CD4-positive, alpha-beta T cell treated with Interleukin-12 subunit alpha and Interleukin-12 subunit beta, for 1 hour (primary cell): ENCODE measurements at regions not wholly inside any gene's neighbourhood (a gene's known extent, or its start where the extent isn't known, plus 50 kb on each side); places are given as distances from the start of the nearest gene placed in this dataset.
"Not testable (repeated sequence)": the region's sequence is repeated elsewhere in the genome, so short reads cannot be mapped to it uniquely, and the experiment has no call there.

ENCODE experiments used
- DNase-seq: peaks from one replicate; pipeline ENCODE4 v3.0.0-alpha.2; 2020

DNA sequence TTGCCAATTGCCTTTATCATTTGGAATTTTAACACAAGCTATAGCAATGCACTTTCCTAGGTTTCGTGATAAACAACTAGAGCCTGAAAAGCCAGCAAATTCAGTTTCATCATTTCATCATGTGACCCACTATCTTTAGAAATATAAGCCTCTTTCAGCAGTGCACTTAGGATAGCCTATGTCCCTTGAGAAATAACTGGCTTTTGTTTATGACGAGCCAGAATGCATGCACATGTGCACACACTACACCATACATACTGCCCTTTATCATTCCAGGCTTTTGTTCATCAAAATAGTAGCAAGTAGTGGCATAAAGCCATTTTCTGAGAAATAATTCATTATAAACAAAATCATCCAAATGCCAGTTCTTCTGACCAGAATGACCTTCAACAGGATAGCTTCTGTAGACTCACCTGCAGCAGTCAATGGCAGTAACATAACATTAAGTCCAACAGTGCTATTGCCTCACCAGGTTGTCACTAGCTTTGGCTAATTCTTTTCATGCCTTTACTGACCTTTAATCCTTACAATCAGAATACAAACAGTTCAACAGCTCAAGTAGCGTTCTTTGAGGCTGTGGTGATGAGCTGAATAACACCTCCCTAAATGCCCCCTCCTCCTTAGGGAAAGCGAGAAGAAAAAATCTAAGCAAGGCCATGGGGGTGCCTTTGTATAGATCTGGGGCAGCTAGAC, 132.3 kb upstream of the SMARCA2 start:
- DNase-seq = no peak

- no peak for DNase-seq
Measured at GRCh38 chr9:1890201-1890600, 124.9 kb upstream of the SMARCA2 start.

GRCh38 chr9:1890816-1891215, 124.3 kb upstream of the SMARCA2 start:
- no peak for DNase-seq

DNA sequence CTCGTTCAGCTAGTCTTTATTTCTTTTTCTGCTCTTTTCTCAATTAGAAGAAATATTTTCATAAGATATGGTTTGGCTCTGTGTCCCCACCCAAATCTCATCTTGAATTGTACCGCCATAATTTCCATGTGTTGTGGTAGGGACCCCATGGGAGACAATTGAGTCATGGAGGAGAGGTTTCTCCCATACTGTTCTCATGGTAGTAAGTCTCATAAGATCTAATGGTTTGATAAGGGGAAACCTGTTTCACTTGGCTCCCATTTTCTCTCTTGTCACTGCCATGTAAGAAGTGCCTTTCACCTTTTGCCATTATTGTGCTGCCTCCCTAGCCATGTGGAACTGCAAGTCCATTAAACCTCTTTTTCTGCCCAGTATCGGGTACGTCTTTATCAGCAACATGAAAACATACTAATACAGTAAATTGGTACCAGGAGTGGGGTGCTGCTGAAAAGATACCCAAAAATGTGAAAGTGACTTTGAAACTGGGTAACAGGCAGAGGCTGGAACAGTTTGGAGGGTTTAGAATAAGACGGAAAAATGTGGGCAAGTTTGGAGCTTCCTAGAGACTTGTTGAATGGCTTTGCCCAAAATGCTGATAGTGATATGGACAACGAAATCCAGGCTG, 112.0 kb upstream of the SMARCA2 start:
- DNase-seq = not testable (repeated sequence)

GRCh38 chr9:1907465-1907864, 107.7 kb upstream of the SMARCA2 start:
- no peak for DNase-seq

DNA sequence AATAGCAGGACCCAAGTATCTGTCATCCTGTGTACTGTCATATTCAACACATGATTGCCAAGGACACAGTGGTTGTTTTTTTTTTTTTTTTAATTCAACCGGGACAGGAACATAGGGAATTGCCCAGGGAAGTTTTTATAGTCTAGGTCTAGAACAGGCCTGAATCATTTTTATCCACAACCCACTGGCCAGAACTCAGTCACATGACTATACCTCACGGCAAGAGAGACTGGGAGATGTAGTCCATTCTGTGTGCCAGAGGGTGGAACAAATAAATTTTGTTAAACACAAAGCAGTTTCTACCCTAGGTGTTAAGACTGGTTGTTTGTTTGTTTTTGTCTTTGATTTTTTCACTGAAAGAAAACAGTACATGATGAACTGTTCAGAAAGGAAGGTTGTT, 105.8 kb upstream of the SMARCA2 start:
- DNase-seq = no peak

GRCh38 chr9:1910269-1910811, 104.8 kb upstream of the SMARCA2 start:
- DNase-seq = no peak

- DNase-seq = no peak
Measured at GRCh38 chr9:1913631-1914330, 101.4 kb upstream of the SMARCA2 start.

GRCh38 chr9:1916095-1916494, 99.1 kb upstream of the SMARCA2 start:
- DNase-seq = no peak

DNA sequence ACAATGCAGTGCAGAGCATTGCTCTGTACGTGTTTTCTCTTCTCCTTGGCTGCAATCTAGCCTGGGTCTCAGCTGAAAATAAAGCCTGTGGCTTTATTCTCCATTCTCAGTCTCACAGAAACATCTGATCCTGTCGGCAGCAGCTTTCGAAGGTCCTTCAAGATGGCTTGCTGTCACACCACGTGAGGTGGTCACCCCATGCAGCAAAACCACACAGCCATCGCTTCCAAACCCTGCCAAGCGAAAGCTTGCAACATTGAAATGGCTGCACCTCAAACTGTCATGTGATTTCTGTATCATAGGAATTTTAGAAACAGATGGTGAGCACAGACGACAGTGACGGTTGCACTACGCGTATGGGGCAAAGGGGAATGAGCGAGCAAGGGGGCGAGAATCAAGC, 98.5 kb upstream of the SMARCA2 start:
- no peak for DNase-seq

DNA sequence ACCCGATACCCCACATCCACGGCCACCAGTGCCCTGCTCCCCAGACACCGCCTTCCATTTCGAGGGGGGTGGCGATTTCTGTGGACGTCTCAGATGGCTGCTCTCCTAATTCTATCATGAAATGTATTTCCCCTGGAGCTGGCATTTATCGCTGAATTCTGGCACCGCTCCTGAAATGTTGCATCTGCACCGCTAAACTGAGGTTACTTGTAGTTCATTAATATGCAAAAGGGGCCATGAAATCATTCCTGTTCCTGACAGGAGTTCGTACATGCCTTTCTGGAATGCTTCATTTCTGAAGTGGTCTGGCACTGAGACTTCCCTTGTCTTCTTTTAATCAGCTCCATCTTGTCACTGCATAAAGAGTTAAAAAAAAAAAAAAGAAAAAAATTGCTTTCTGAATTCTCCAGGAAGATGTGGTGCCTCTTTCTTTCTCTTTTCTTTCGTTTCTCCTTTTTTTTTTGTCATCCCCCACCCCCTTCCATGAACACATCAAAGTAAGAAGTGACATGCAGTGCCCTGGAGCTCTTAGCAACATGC, 97.7 kb upstream of the SMARCA2 start:
- no peak for DNase-seq

- no peak for DNase-seq
Measured at GRCh38 chr9:1918108-1918507, 97.0 kb upstream of the SMARCA2 start.

DNA sequence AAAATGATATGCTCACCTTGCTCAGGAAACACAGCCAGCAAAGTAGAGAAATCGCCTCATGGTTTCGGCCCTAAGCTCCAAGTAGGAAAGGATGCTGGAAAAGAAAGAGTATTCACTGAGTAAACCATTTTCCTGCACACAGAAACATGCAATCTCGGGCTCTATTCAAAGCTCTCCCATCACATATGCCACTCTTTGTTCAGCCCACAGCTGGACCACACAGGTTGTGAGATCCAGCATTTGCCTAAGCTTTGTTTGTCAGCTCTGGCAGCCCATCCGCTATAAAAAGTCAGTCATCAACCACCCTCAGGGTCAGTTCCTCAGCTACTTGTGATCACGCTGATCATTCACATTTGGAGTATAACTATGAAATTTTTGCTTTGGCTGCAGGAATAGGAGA, 96.5 kb upstream of the SMARCA2 start:
- DNase-seq = no peak

DNA sequence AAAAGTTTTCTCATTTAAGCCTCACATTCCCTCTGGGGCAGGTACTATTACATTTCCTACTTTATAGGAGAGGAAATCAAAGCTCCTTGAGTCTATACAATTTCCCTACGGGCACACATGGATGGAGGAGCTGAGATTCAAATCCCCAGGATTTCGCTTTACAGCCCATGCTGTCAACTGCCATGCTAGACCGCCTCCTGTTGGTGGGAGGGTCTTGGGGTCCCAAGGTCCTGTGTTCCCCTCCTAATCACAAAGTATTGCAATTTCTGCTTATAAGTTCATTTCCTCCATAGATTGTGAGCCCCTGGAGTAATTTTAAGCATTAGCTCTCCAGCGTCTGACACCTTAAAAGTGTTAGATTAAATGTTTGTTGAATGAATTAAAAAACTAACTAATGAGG, 95.9 kb upstream of the SMARCA2 start:
- no peak for DNase-seq

- no peak for DNase-seq
Measured at GRCh38 chr9:1920386-1920785, 94.8 kb upstream of the SMARCA2 start.

GRCh38 chr9:1922026-1922425, 93.1 kb upstream of the SMARCA2 start:
- DNase-seq = no peak

GRCh38 chr9:1927546-1927945, 87.6 kb upstream of the SMARCA2 start:
- no peak for DNase-seq

- DNase-seq = no peak
Measured at GRCh38 chr9:1929134-1929533, 86.0 kb upstream of the SMARCA2 start.

- DNase-seq = no peak
Measured at GRCh38 chr9:1929722-1930244, 85.4 kb upstream of the SMARCA2 start.

- not testable (repeated sequence) for DNase-seq
Measured at GRCh38 chr9:1930245-1930736, 84.9 kb upstream of the SMARCA2 start.

- no peak for DNase-seq
Measured at GRCh38 chr9:1938135-1938534, 77.0 kb upstream of the SMARCA2 start.

- DNase-seq = no peak
Measured at GRCh38 chr9:1938675-1939170, 76.4 kb upstream of the SMARCA2 start.

- no peak for DNase-seq
Measured at GRCh38 chr9:1939466-1939865, 75.7 kb upstream of the SMARCA2 start.
